ENCODE measurements at regions not wholly inside any gene's neighbourhood (a gene's known extent, or its start where the extent isn't known, plus 50 kb on each side); places are given as distances from the start of the nearest gene placed in this dataset.
"Not testable (repeated sequence)": the region's sequence is repeated elsewhere in the genome, so short reads cannot be mapped to it uniquely, and the experiment has no call there.

DNA sequence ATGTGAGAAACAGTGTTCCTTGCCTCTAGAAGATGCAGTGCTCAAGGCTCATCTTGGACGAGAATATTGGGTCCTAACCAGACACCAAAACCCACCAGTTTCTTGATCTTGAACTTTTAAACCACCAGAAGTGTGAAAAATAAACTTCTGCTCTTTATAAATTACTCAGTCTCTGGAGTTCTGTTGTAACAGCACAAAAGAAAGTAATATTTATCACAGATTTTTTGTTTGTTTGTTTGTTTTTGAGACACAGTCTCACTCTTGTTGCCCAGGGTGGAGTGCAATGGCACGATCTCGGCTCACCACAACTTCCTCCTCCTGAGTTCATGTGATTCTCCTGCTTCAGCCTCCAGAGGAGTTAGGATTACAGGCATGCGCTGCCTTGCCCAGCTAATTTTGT, 371.1 kb upstream of the NDST4 start:
- no peak for DNase-seq (ENCODE audit: low spot score)
- intact Hi-C loops (cut with DNase I), result no loop called here

DNA sequence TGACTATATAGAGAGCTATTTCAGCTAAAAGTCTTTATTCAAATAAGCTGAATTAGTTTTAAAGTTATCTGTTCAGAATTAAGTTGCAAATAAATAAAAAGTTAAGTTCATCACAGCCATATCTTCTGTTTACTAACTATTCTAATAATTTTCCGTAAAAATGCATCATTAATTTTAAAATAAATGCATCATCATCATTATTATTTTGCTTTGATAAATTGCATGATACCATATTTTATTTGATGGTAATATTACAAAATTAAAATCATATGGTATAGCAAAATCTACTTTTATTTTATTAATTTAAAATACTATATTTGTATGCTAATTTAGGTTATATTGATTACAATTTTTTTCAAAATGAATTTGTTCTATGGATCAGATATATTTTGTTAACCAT, 357.3 kb upstream of the NDST4 start:
- intact Hi-C loops (cut with DNase I), result no loop called here
- no peak for DNase-seq (ENCODE audit: low spot score)

DNA sequence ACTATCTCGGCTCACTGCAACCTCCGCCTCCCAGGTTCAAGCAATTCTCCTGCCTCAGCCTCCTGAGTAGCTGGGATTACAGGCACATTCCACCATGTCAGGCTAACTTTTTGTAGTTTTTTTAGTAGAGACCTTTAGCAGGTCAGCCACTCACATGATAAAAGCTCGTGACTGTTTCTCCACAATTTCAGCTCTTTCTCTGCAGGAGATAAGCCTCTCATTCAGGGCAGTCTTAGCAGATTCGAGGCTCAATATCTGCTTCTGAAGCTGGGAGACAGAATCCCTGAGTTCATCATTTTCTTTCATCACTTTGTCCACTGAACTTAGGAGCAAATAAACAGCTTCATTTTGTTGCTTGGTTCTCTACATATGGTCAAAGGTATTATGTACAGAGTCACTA, 345.9 kb upstream of the NDST4 start:
- intact Hi-C loops (cut with DNase I); DNase-seq (ENCODE audit: low spot score): not testable (repeated sequence)

DNA sequence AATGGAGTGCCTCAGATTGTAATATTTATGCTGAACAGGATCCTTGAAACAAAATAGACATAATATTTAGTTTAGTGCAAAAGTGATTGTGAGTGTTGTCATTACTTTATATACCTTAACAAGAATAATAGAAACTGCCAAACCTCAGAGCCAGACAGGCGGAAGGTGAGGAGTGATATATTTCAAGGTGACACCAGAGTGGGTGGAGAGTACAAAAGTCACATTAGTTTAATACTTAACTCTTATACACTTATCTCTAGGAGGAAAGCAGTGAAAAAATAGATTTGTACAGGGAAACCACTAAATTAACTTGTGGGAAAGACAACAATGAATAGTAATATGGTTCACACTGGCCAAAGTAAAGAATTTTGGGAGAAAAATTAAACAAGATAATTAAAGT, 342.8 kb upstream of the NDST4 start:
- intact Hi-C loops (cut with DNase I), result no loop called here
- no peak for DNase-seq (ENCODE audit: low spot score)

DNA sequence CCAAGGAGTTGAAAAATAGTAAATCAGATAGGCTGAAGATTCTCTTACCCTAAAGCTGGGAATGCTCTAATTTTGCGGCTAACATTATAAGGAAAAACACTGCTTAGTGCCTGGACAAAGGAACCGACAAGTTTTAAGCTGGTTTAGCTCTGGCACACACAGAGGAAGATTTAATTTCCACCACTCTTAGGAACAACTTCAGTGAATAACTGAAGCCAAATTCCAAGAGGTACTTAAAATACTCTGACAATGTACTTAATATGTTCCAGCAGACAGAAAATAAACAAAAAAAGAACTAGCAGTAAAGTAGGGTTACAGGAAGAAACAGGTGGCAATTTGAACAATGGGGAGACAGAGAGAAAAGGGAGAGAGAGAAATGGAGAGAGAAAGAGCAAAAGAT, 340.8 kb upstream of the NDST4 start:
- DNase-seq (ENCODE audit: low spot score), result no peak
- intact Hi-C loops (cut with DNase I), result no loop called here

DNA sequence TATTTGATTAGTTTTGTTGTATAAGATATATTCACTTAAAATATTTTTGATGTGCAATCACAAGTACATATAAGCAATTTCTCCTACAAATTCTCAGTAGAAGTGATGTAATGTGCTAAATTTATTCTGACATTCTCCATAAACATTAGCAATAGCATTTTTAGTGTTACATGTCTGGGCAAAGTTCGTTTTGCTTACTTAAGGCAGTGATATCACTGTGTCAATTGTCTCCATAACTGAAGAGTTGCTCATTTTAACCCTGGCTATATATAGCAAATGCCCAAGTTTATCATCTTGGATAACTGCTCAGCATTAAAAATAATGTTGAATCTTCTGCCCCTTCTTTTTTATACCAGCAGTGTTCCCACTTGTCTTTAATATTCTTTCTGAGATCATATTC, 340.0 kb upstream of the NDST4 start:
- no peak for DNase-seq (ENCODE audit: low spot score)

DNA sequence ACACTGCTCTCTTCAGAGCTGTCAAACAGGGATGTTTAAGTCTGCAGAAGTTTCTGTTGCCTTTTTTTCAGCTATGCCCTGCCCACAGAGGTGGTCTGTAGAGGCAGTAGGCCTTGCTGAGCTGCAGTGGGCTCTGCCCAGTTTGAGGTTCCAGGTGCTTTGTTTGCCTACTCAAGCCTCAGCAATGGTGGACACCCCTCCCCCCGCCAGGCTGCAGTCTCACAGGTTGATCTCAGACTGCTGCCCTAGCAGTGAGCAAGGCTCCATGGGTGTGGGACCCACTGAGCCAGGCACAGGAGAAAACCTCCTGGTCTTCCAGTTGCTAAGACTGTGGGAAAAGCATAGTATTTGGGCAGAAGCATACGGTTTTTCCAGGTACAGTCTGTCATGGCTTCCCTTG, 338.8 kb upstream of the NDST4 start:
- intact Hi-C loops (cut with DNase I); DNase-seq (ENCODE audit: low spot score): not testable (repeated sequence)

More for the DNA sequence above, 340.0 kb upstream of the NDST4 start:
- intact Hi-C loops (cut with DNase I), result no loop called here

DNA sequence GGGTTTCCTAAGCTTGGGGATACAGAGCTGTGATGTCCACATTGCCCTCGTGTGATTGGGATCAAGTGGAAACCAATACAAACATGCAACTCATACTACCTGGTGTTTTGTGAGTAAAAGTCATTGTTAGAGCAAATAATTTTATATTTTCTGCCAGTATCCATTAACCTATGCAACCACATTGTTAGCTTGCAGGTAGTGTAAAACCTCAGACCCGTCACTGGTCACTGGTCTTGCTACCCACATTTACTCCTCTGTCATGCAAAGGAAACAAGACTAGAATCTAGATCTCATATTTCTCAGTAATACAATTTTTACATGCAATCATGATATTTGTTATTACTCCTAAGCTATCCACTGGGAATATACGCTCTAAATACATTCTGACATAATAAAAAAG, 324.3 kb upstream of the NDST4 start:
- intact Hi-C loops (cut with DNase I), result no loop called here
- no peak for DNase-seq (ENCODE audit: low spot score)

DNA sequence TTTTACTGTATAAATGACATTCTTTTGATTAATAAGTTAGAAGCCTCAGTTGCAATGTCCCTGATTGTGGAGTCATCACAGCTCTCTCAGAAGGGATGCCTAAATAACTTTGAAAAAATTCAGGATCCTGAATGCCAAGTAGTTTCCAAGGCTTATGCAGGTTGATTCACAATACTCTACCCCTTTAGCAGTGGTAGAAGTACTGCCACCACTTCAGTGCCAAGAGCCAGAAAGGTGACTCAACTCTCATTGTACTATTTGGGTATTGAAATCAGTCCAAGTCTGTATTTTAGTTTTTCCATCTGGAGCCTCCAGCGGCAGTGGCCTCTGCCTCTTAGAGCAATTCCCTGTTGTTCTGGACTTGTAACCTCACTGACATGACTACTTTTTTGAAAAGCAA, 320.1 kb upstream of the NDST4 start:
- intact Hi-C loops (cut with DNase I), result no loop called here
- no peak for DNase-seq (ENCODE audit: low spot score)

DNA sequence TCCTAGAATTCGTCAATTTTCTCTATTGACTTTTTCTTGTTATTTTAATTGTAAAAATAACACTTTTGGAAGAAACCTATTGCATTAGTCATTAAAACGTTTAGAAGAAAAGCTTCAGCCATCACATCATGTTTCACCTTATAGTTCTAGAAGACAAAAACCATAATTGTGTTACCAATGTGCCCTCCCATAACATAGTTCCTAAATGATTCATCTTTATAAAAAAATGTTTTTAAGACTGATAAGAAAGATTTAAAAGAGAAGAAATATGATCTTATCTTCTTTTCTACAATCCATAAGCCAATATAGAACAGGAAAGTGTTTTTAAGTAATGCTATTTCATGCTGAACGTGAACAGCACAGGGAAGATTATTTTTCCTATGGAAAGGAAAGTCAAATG, 316.6 kb upstream of the NDST4 start:
- intact Hi-C loops (cut with DNase I), result no loop called here
- no peak for DNase-seq (ENCODE audit: low spot score)

DNA sequence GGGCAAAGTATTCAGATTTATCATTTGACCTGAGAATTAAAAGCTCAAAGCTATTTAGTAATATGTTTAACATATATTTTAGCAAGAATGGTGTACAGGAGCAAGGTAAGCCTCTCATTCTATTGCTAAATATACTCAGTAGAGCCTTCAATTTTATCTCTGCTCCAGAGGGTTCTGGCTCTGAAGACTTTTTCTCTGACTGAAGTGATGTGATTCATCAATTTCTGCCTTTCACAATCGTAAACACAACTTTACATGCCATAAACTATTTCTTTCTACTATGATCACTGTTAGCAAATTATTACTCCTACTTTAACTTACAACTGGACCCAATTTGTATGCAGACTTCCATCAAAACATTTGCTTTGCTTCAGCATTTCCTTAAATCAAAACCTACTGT, 315.0 kb upstream of the NDST4 start:
- intact Hi-C loops (cut with DNase I), result no loop called here

DNA sequence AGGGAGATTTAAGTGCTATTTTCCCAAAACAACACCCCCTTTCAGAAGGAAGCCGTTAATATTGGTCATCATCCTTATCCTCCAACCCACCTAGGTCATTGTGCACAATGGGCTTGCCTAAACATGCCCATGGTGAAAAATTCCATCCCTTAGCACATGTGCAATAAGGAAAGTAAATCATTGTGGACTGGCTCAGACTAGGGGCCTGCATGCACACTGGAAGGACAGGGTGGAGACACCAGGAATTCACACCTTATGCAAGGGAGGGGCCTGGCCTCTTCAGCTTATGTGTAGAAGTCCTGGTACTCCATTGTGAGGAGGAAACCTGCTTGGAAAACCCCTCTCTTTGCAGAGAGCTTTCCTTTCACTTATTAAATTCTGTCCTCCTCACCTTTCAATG, 311.4 kb upstream of the NDST4 start:
- DNase-seq (ENCODE audit: low spot score), result no peak
- intact Hi-C loops (cut with DNase I), result no loop called here

More for the DNA sequence above, 315.0 kb upstream of the NDST4 start:
- DNase-seq (ENCODE audit: low spot score), result no peak

DNA sequence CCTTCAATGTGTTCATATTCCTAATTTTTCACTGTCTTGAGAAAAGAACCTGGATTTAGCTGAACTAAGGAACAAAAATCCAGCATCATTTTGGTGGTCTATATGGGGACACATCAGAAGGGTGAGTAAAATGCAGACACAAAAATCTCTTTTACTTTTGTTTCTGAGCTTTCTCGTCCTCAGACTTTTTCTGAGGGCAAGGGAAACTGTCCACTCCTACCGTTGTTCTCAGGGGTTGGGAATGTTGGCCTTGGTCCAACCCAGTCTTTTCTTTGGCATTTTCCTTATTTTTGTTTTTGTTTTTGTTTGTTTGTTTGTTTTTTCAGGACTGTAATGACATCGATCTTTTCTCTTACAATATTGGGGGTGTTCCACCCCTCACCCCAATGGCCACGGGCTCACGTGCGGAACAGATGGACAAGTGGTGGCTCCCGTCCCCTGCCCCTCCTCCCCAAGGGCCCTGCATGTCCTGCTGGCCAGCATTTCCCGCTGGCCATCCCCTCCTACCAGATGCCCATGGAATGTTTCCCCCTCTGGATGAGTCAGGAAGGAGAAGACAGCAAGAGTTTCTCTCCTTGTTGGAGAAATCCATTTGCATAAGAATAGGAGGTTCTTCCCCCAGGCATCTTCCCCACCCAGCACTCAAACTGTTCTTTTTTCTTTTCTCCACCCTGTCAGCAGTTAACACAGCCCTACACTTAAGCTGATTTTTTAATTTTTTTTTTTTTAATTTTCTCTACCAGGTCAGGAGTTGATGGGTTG, 305.4 kb upstream of the NDST4 start:
- intact Hi-C loops (cut with DNase I), result no loop called here
- DNase-seq (ENCODE audit: low spot score), result no peak

DNA sequence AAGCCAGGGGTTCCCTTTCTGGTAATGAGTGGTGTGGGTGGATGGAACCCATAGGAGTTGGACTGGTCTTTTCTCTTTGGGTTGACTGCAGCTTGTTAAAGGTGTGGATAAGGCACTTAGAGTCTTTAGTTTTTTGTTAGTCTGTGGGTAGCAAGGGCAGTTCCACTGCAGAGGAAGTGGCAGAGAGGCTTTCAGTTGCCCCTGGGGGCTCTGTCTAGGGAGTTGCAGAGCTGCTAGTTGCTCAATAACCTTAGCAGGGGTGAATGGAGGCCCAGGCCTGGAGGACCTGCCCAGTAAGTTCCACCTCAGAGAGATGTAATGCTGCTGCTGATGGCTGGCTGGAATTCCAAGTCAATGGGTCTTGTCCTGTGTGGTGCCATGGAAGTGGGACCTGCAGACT, 282.6 kb upstream of the NDST4 start:
- intact Hi-C loops (cut with DNase I), result no loop called here
- no peak for DNase-seq (ENCODE audit: low spot score)

DNA sequence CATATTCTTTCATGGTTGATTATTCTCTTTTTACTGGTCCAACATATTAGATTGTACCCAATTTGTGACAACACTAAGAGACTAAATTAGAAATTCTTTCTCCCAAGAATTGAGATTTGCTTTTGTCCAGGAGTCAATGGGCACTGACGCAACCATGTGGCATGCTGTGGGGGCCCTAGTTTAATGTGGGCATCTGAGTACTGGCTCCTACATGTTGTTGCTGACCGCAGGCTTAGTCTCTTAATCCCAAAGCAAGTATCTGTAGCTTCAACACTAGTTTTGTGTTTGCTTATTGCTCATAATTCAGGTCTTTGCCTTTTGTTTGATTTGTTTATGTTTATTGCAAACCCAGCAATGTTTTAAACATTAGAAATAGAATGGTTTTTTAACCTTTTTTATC, 263.4 kb upstream of the NDST4 start:
- intact Hi-C loops (cut with DNase I), result no loop called here
- no peak for DNase-seq (ENCODE audit: low spot score)

DNA sequence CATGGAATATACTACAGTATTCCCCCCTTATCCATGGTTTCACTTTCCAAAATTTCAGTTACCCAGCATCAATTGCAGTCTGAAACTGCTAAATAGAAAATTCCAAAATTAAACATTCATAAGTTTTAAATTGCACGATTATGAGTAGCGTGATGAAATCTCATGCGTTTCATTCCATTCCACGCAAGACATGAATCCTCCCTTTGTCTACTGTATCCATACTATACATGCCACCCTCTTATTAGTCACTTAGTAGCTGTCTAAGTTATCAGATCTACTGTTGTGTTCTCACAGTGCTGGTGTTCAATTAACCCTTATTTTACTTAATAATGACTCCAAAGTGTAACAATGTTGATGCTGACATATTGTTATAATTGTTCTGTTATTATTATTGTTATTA, 261.2 kb upstream of the NDST4 start:
- DNase-seq (ENCODE audit: low spot score), result no peak
- intact Hi-C loops (cut with DNase I), result no loop called here

DNA sequence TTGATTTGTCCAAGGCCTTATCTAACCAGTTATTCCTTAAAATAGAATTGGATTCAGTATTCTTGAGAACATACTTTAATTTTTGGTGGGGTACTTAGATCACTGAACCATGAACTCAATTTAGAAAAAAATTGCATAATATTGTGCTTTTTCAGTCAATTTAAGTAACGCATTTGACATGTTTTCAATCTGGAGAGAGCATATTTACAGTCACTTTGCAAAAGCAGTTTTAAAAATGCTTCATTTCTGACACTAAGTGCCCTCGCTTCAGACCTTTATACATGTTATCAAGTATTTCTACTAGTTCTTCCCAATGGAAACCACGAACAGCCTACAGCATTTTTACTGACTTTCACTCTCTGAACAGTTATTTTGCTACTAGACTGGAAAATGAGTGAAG, 257.1 kb upstream of the NDST4 start:
- intact Hi-C loops (cut with DNase I), result no loop called here
- no peak for DNase-seq (ENCODE audit: low spot score)

DNA sequence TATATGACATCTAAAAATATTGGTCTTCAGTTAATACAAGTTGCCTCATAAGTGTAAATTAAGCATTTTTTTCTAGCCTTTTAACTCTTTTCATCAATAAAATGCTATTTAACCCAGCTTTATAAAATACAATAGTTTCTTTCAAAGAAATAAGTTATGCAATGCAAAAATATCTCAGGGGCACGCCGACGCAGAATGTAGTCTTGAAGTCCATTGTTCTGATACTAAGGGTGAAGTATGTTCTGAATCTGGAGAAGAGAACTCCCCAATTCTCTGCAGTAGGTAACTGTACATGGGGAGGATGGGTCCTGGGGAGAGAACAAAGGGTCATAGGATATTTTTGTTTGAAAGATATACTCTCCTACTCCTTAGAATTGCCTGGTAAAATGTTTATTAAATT, 256.6 kb upstream of the NDST4 start:
- intact Hi-C loops (cut with DNase I), result no loop called here
- no peak for DNase-seq (ENCODE audit: low spot score)

DNA sequence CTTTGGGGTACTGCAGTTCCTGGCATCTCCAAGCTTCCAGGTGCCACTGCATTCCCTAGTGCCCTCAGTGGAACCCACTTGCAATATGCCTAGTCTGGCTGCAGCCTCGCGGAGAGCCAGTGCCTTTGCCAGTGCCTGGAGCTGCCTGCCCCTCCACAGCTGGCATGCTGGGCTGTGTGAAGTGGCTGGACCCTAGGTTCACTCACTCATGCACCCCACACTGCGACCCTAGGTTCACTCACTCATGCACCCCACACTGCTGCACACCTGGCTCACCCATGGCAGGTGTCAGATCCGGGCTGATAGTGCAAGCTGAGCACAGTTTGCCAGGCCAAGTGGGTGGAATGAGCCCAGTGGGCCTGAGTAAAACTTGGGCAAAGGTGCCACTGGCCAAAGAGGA, 253.0 kb upstream of the NDST4 start:
- intact Hi-C loops (cut with DNase I), result no loop called here

DNA sequence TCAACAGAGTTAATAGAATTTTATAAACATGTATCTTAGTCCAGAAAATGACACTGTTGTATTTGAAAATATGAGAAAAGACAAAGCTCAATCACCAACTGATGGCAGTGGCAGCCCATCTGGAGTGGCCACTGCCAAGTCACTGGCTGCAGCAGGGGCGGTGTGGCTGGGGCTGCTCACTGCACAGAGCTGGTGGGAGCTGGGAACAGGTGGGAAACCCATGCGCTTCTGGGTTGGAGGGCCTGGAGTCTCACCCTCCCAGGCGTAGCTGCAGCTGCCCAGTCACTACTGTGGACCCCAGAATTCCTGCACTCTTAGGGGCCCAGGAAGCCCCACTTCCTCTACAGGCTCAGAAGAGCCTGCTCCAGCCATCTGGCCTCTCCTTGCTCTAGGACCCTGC, 251.8 kb upstream of the NDST4 start:
- intact Hi-C loops (cut with DNase I), result no loop called here
- DNase-seq (ENCODE audit: low spot score), result no peak

More for the DNA sequence above, 253.0 kb upstream of the NDST4 start:
- no peak for DNase-seq (ENCODE audit: low spot score)

DNA sequence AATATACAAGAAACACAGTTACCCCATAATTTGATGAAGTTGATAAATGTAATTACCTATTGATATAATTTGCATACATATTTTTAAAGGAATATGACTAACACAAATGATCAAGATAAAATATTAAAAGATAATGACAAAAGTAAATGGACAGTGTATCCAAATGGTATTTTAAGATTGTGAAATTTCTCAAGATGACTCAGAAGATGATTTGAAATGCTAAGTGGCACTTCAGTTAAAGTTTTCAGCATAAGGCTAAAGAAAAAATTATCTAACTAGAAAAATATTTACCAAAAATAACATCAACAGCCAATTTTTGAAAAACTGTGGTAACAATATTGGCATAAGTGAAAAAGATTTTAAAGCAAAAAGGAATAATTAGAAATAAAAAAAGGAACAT, 248.4 kb upstream of the NDST4 start:
- DNase-seq (ENCODE audit: low spot score), result no peak
- intact Hi-C loops (cut with DNase I), result no loop called here

DNA sequence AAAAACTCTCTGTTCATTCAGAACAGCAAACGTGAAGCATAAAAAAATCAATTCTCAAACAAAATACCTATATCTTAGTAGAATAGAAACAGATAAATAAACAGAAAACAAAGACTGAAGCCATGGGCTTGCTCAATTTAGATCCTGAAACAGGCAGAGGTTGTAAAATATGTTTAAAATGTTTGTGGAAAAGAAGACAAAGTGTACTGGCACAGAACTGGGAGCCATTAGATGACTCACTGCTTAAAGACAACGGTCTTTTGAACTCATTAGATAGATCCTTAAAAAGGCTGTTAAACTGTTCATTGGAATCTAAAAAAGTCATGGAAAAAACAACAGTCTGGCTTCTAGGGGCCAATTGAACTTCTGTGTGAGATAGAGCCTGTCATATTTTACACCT, 247.0 kb upstream of the NDST4 start:
- intact Hi-C loops (cut with DNase I), result no loop called here
- no peak for DNase-seq (ENCODE audit: low spot score)
